Endothelial cell of umbilical vein (primary cell): ENCODE measurements at regions not wholly inside any gene's neighbourhood (a gene's known extent, or its start where the extent isn't known, plus 50 kb on each side); places are given as distances from the start of the nearest gene placed in this dataset.

Source experiments
- BruUV-seq: library from RNA; stranded (reverse); fragments of 400-500 nt; replicated peaks from 2 replicates; lab custom pipeline; 2021; lab: Mats Ljungman, UMichigan
- CTCF ChIA-PET: fragments of 300-600, 350-600 bp; sonication (Branson Sonifier 250); formaldehyde crosslinking; loops from one replicate; lab custom pipeline; 2021; ENCODE audit warnings: antibody characterized with exemption, inconsistent platforms; lab: Charles Lee
- POLR2A ChIA-PET: fragments of 300-600, 350-600 bp; sonication (Branson Sonifier 250); formaldehyde crosslinking; loops from one replicate; lab custom pipeline; 2021; ENCODE audit warnings: antibody characterized with exemption, inconsistent platforms; lab: Charles Lee
- DNase-seq: peaks from one replicate; pipeline ENCODE4 v3.0.0-alpha.2; 2011; ENCODE audit warnings: low read depth, low spot score
- FAIRE-seq: peaks from 2 replicates; lab custom pipeline; 2011; peaks lifted over from hg19 to GRCh38; lab: Jason Lieb, UNC
- H2AFZ ChIP-seq: 2 replicates; pipeline ENCODE4 v1.6.0; 2012; ENCODE audit warnings: low read depth, low read length, control low read depth, inconsistent platforms
- H3K27ac ChIP-seq: 2 replicates; pipeline ENCODE4 v1.5.1; 2011; ENCODE audit warnings: low read depth, mild to moderate bottlenecking, control low read depth, low read length, moderate library complexity; ENCODE audit not compliant: insufficient read depth
- H3K27me3 ChIP-seq, 2 experiments: 2 replicates each; pipeline versions ENCODE4 v1.6.0 to v1.6.1; 2011; ENCODE audit warnings: low read length in 2 of 2, mixed read lengths in 1 of 2; ENCODE audit not compliant: control insufficient read depth in 2 of 2, insufficient read depth in 2 of 2
- H3K36me3 ChIP-seq, 2 experiments: 2 replicates in 1 of 2; 3 replicates in 1 of 2; pipeline ENCODE4 v1.5.1; 2011; ENCODE audit warnings: low read length in 2 of 2, mild to moderate bottlenecking in 1 of 2, moderate library complexity in 1 of 2; ENCODE audit not compliant: control insufficient read depth in 2 of 2, insufficient read depth in 2 of 2; ENCODE audit errors: extremely low read depth in 1 of 2
- H3K4me1 ChIP-seq: 3 replicates; pipeline ENCODE4 v1.5.1; 2011; ENCODE audit warnings: mild to moderate bottlenecking, low read length; ENCODE audit not compliant: control insufficient read depth, insufficient read depth; ENCODE audit errors: extremely low read depth
- H3K4me2 ChIP-seq: 2 replicates; pipeline ENCODE4 v1.6.1; 2011; ENCODE audit warnings: low read length, control low read depth, mixed read lengths; ENCODE audit not compliant: insufficient read depth
- H3K4me3 ChIP-seq, 3 experiments: fragments of 200-600 bp in 1 of 3; sonication (generic), shearing (Covaris generic) in 1 of 3; replicated peaks in 1 of 3; 2 replicates each; pipeline ENCODE4 v1.5.1; 2011 to 2016; ENCODE audit warnings: control low read depth in 3 of 3, low read length in 3 of 3, mild to moderate bottlenecking in 2 of 3, inconsistent platforms in 1 of 3, low read depth in 1 of 3, moderate library complexity in 1 of 3; ENCODE audit not compliant: insufficient read depth in 1 of 3
- H3K79me2 ChIP-seq: 2 replicates; pipeline ENCODE4 v1.6.0; 2012; ENCODE audit warnings: low read length, inconsistent platforms; ENCODE audit not compliant: control insufficient read depth, insufficient read depth
- H3K9ac ChIP-seq: replicated peaks from 2 replicates; pipeline ENCODE3; 2011; ENCODE audit warnings: low read length, control low read depth; ENCODE audit not compliant: insufficient read depth; ENCODE audit errors: extremely low read depth
- H3K9me1 ChIP-seq: replicated peaks from 3 replicates; pipeline ENCODE4 v1.6.0; 2011; ENCODE audit warnings: mild to moderate bottlenecking, low read length; ENCODE audit not compliant: control insufficient read depth, insufficient read depth; ENCODE audit errors: extremely low read depth
- H3K9me3 ChIP-seq: replicated peaks from 2 replicates; pipeline ENCODE4 v1.5.1; 2012; ENCODE audit warnings: low read length, inconsistent platforms; ENCODE audit not compliant: control insufficient read depth, insufficient read depth
- H4K20me1 ChIP-seq: replicated peaks from 2 replicates; pipeline ENCODE3; 2011; ENCODE audit warnings: mild to moderate bottlenecking, low read length; ENCODE audit not compliant: control insufficient read depth, insufficient read depth; ENCODE audit errors: extremely low read depth
- CTCF ChIP-seq, 2 donors: IDR thresholded peaks; 1 replicate in 1 of 2; 2 replicates in 1 of 2; pipeline ENCODE4 v1.5.1; 2011; ENCODE audit warnings: low read length in 2 of 2, mild to moderate bottlenecking in 2 of 2, moderate library complexity in 2 of 2, control low read depth in 1 of 2, inconsistent platforms in 1 of 2, low read depth in 1 of 2; ENCODE audit not compliant: insufficient read depth in 1 of 2; ENCODE audit errors: extremely low read depth in 1 of 2
- EZH2 ChIP-seq: IDR thresholded peaks from 2 replicates; pipeline ENCODE4 v1.6.1; 2012; ENCODE audit warnings: borderline replicate concordance, low read depth, mild to moderate bottlenecking, moderate library complexity, low read length, inconsistent platforms; ENCODE audit not compliant: severe bottlenecking
- FOS ChIP-seq: IDR thresholded peaks from 2 replicates; pipeline ENCODE4 v1.6.1; 2011; ENCODE audit warnings: mild to moderate bottlenecking, low read length, moderate library complexity, borderline replicate concordance; ENCODE audit not compliant: insufficient read depth
- GATA2 ChIP-seq: IDR thresholded peaks from 2 replicates; pipeline ENCODE4 v1.7.0; 2011; ENCODE audit warnings: low read depth, mild to moderate bottlenecking, moderate library complexity, mixed read lengths, low read length; ENCODE audit not compliant: insufficient read length, insufficient read depth
- JUN ChIP-seq: IDR thresholded peaks from 2 replicates; pipeline ENCODE4 v1.6.1; 2011; ENCODE audit warnings: borderline replicate concordance, low read depth; ENCODE audit not compliant: insufficient read length, insufficient read depth
- MYC ChIP-seq: IDR thresholded peaks from one replicate; pipeline ENCODE4 v1.6.1; 2011; ENCODE audit warnings: mild to moderate bottlenecking, low read depth, low read length
- POLR2A ChIP-seq: IDR thresholded peaks from 2 replicates; pipeline ENCODE4 v1.6.1; 2012; ENCODE audit warnings: low read depth, mild to moderate bottlenecking, control low read depth, low read length
- POLR2AphosphoS5 ChIP-seq: IDR thresholded peaks from 2 replicates; pipeline ENCODE4 v1.6.1; 2012; ENCODE audit warnings: low read depth, mild to moderate bottlenecking, control low read depth, low read length, moderate library complexity; ENCODE audit not compliant: insufficient read depth
- dilution Hi-C: fragments of 300-500 bp; cut with MboI; formaldehyde crosslinking; loops from one replicate; pipeline ENCODE4 v1.15.0; 2019; ENCODE audit warnings: low sequenced_read_pairs; ENCODE audit not compliant: extremely low pct_ligation_motif_present
- intact Hi-C: fragments of 100-400 bp; cut with micrococcal nuclease; formaldehyde crosslinking; loops from one replicate; pipeline ENCODE4 v1.10.0; 2022
- TF ChIP-seq, protein P1 (sequence below): IDR thresholded peaks from 2 replicates; pipeline ENCODE4 v1.6.1; 2011; ENCODE audit not compliant: insufficient read depth, insufficient read length

DNA sequence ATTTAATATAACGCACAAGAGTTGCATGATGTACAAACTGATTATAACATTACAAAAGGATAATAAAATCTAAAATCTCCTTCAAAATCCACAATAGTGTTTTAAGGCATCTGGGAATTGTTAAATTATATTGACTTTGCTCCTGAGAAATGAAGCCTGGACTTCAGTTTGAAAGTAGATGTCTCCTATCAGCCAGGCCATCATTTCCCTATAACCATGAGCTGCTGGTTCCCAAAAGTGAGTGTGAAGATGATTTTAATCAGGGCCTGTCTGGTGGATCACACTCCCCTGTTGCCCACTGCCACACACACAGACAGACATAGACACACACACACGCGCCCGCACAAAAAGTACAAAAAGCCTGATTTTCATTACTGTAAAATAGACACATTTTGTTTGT lies 480.7 kb downstream of the RPS29 start:
- no TSS peak for BruUV-seq
- Histone ChIP-seq H3K9me3 (peaks cover 4% of the 10 kb centered on the region), H3K27me3 (no peaks in the 10 kb centered on the region), H3K27ac (no peak overlapping the region), H3K36me3 (no peaks in the 10 kb centered on the region), H3K4me3 (no peak overlapping the region), H3K4me1 (no peaks in the 10 kb centered on the region), H3K4me2 (no peak overlapping the region), H2AFZ (no peak overlapping the region), H4K20me1 (no peaks in the 10 kb centered on the region), H3K9ac (no peak overlapping the region), H3K79me2 (no peaks in the 10 kb centered on the region), H3K9me1 (no peaks in the 10 kb centered on the region)
- TF ChIP-seq POLR2A (no peak), JUN (no peak), GATA2 (no peak), EZH2 (no peak), FOS (no peak)
- no peak for FAIRE-seq
- POLR2A ChIA-PET: no interaction called here
- no peak for DNase-seq
- CTCF ChIA-PET: no interaction called here
- intact Hi-C loops (no loop called here), dilution Hi-C loops (no loop called here)

DNA sequence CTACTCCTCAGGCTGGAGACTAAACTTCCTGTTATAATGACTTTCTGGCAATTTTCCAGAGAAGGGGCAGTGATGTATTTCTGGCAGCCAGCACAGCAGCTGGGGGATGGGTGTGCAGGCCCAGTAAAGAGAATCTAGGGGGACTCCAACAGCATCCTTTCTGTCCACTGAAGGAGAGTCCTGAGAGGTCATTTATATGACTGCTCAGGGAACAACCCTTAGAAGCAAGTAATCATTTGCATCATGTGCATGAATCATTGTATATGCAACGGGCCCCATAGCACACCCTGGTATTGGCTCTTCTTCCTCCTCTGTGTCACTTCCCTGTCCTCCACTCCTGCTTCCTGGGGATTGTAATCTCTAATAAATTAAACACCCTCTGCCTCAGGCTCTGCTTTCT lies 493.8 kb downstream of the RPS29 start:
- POLR2A ChIA-PET: no interaction called here

More for the DNA sequence above, 493.8 kb downstream of the RPS29 start:
- Histone ChIP-seq H3K4me1 (no peaks in the 10 kb centered on the region), H3K27ac (no peak overlapping the region), H3K9me3 (no peaks in the 10 kb centered on the region), H4K20me1 (no peaks in the 10 kb centered on the region), H2AFZ (no peak overlapping the region), H3K36me3 (no peaks in the 10 kb centered on the region), H3K79me2 (no peaks in the 10 kb centered on the region), H3K4me3 (no peak overlapping the region), H3K9me1 (no peaks in the 10 kb centered on the region), H3K4me2 (no peak overlapping the region), H3K9ac (no peak overlapping the region), H3K27me3 (no peaks in the 10 kb centered on the region)
- CTCF ChIA-PET: no interaction called here
- DNase-seq (no peak), FAIRE-seq (no peak)
- TF ChIP-seq FOS (no peak), POLR2AphosphoS5 (no peak), EZH2 (no peak), MYC (no peak), GATA2 (no peak), JUN (no peak), POLR2A (no peak), CTCF (IDR thresholded peaks at IDR 0.05; ENCODE audit: extremely low read depth in 1 of 2, insufficient read depth in 1 of 2, low read depth in 1 of 2, low read length in 2 of 2) (no peak)
- TF ChIP-seq, protein P1, sequence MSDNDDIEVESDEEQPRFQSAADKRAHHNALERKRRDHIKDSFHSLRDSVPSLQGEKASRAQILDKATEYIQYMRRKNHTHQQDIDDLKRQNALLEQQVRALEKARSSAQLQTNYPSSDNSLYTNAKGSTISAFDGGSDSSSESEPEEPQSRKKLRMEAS: no peak
- intact Hi-C loops: no loop called here
- dilution Hi-C loops: no loop called here
- BruUV-seq: no TSS peak
